ENCODE measurements at regions not wholly inside any gene's neighbourhood (a gene's known extent, or its start where the extent isn't known, plus 50 kb on each side); places are given as distances from the start of the nearest gene placed in this dataset.

GRCh38 chr1:157235307-157235706 is 97.1 kb upstream of the ETV3 start:
- ChIA-PET CTCF (no interaction called here), POLR2A (no interaction called here)

DNA sequence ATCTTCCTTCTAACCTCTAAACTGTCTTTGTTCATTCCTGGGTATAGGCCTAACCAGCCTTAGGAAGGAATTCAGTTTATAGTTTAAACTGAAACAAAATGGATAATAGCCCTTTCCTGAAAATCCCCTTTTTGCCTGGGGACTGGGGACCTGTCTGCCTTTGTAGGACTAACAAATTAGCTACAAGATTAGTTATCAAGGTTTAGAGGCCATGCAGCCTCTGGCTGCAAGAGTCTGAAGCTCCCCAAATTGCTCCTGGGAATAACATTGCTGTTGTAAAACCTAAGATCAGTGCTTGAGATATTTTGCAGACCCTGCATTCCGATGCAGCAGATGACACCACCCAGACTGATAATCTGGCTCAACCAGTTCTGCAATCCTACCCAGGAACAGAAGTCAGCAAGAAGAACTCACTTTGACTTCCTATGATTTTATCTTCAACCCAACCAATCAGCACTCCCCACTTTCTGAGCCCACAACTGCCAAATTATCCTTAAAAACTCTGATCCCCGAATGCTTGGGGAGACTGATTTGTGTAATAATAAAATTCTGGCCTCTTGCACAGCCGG is 96.6 kb upstream of the ETV3 start:
- ChIA-PET CTCF (no interaction called here), POLR2A (no interaction called here)
- H3K4me1 ChIP-seq (ENCODE audit: control insufficient read depth, extremely low read depth, insufficient read depth, low read length): no peaks in the 10 kb centered on the region
- no peak for TF ChIP-seq POLR2AphosphoS5 (IDR thresholded peaks at IDR 0.05; ENCODE audit: insufficient read depth, low read depth, low read length)
- no peak for TF ChIP-seq POLR2A (IDR thresholded peaks at IDR 0.05; ENCODE audit: low read depth, low read length)
- TF ChIP-seq MYC (IDR thresholded peaks at IDR 0.05; ENCODE audit: low read depth, low read length): no peak
- no peak for TF ChIP-seq FOS (IDR thresholded peaks at IDR 0.05; ENCODE audit: borderline replicate concordance, insufficient read depth, low read length)
- TF ChIP-seq MAX (IDR thresholded peaks at IDR 0.05; ENCODE audit: insufficient read depth, insufficient read length): no peak
- no peak overlapping the region for H3K4me2 ChIP-seq (ENCODE audit: insufficient read depth, low read length)
- FAIRE-seq (no peak), DNase-seq (ENCODE audit: low read depth, low spot score) (no peak)
- H3K9me3 ChIP-seq (replicated peaks; ENCODE audit: control insufficient read depth, insufficient read depth, low read length): no peaks in the 10 kb centered on the region
- no peaks in the 10 kb centered on the region for H3K36me3 ChIP-seq (ENCODE audit: control insufficient read depth in 2 of 2, extremely low read depth in 1 of 2, insufficient read depth in 2 of 2, low read length in 2 of 2)
- H3K9ac ChIP-seq (replicated peaks; ENCODE audit: extremely low read depth, insufficient read depth, low read length): no peak overlapping the region
- no peaks in the 10 kb centered on the region for H3K79me2 ChIP-seq (ENCODE audit: control insufficient read depth, insufficient read depth, low read length)
- intact Hi-C loops (cut with micrococcal nuclease) (no loop called here), dilution Hi-C loops (cut with MboI; ENCODE audit: extremely low pct_ligation_motif_present, low sequenced_read_pairs) (no loop called here)
- no peak overlapping the region for H3K4me3 ChIP-seq (replicated peaks in 1 of 3; ENCODE audit: insufficient read depth in 1 of 3, low read depth in 1 of 3, low read length in 3 of 3)
- H3K9me1 ChIP-seq (replicated peaks; ENCODE audit: control insufficient read depth, extremely low read depth, insufficient read depth, low read length): no peaks in the 10 kb centered on the region
- no peak overlapping the region for H2AFZ ChIP-seq (ENCODE audit: low read depth, low read length)
- no peaks in the 10 kb centered on the region for H3K27me3 ChIP-seq (ENCODE audit: control insufficient read depth in 2 of 2, insufficient read depth in 2 of 2, low read length in 2 of 2)
- H3K27ac ChIP-seq (ENCODE audit: insufficient read depth, low read depth, low read length): no peak overlapping the region
- no TSS peak for BruUV-seq (replicated peaks)
- H4K20me1 ChIP-seq (replicated peaks; ENCODE audit: control insufficient read depth, extremely low read depth, insufficient read depth, low read length): no peaks in the 10 kb centered on the region

More at GRCh38 chr1:157235307-157235706, 97.1 kb upstream of the ETV3 start:
- H3K27me3 ChIP-seq (ENCODE audit: control insufficient read depth in 2 of 2, insufficient read depth in 2 of 2, low read length in 2 of 2): no peaks in the 10 kb centered on the region
- intact Hi-C loops (cut with micrococcal nuclease) (no loop called here), dilution Hi-C loops (cut with MboI; ENCODE audit: extremely low pct_ligation_motif_present, low sequenced_read_pairs) (no loop called here)
- H3K9ac ChIP-seq (replicated peaks; ENCODE audit: extremely low read depth, insufficient read depth, low read length): no peak overlapping the region
- TF ChIP-seq JUN (IDR thresholded peaks at IDR 0.05; ENCODE audit: borderline replicate concordance, insufficient read depth, insufficient read length, low read depth) (no peak), POLR2AphosphoS5 (IDR thresholded peaks at IDR 0.05; ENCODE audit: insufficient read depth, low read depth, low read length) (no peak)
- FAIRE-seq (no peak), DNase-seq (ENCODE audit: low read depth, low spot score) (no peak)
- H3K4me1 ChIP-seq (ENCODE audit: control insufficient read depth, extremely low read depth, insufficient read depth, low read length): no peaks in the 10 kb centered on the region
- H3K36me3 ChIP-seq (ENCODE audit: control insufficient read depth in 2 of 2, extremely low read depth in 1 of 2, insufficient read depth in 2 of 2, low read length in 2 of 2): no peaks in the 10 kb centered on the region
- no TSS peak for BruUV-seq (replicated peaks)
- no peaks in the 10 kb centered on the region for H3K79me2 ChIP-seq (ENCODE audit: control insufficient read depth, insufficient read depth, low read length)
- no peak overlapping the region for H2AFZ ChIP-seq (ENCODE audit: low read depth, low read length)
- no peaks in the 10 kb centered on the region for H3K9me1 ChIP-seq (replicated peaks; ENCODE audit: control insufficient read depth, extremely low read depth, insufficient read depth, low read length)
- H3K27ac ChIP-seq (ENCODE audit: insufficient read depth, low read depth, low read length): no peak overlapping the region
- no peak overlapping the region for H3K4me2 ChIP-seq (ENCODE audit: insufficient read depth, low read length)
- H4K20me1 ChIP-seq (replicated peaks; ENCODE audit: control insufficient read depth, extremely low read depth, insufficient read depth, low read length): no peaks in the 10 kb centered on the region
- H3K4me3 ChIP-seq (replicated peaks in 1 of 3; ENCODE audit: insufficient read depth in 1 of 3, low read depth in 1 of 3, low read length in 3 of 3): no peak overlapping the region
- no peaks in the 10 kb centered on the region for H3K9me3 ChIP-seq (replicated peaks; ENCODE audit: control insufficient read depth, insufficient read depth, low read length)

All from endothelial cell of umbilical vein (primary cell).